ENCODE measurements at regions not wholly inside any gene's neighbourhood (a gene's known extent, or its start where the extent isn't known, plus 50 kb on each side); places are given as distances from the start of the nearest gene placed in this dataset.

GRCh38 chr2:126761981-126762878 is 106.3 kb downstream of the GYPC start:
- ChIA-PET CTCF (no interaction called here), POLR2A (no interaction called here)
- DNase-seq (ENCODE audit: low read depth) = no peak
- H3K4me3 ChIP-seq (ENCODE audit: low read depth, low read length) = no peak overlapping the region
- no peak for TF ChIP-seq CTCF (IDR thresholded peaks at IDR 0.05; ENCODE audit: insufficient read depth, low read depth, low read length)
- no peaks in the 10 kb centered on the region for H3K36me3 ChIP-seq (ENCODE audit: control insufficient read depth, insufficient read depth, low read length)
- no peaks in the 10 kb centered on the region for H3K27me3 ChIP-seq (ENCODE audit: control insufficient read depth, insufficient read depth, low read length)

GRCh38 chr2:126764686-126765265 is 108.8 kb downstream of the GYPC start:
- ChIA-PET CTCF (interaction anchor here (0.9 kb wide), 1 partner anchor 12 kb away, joined by 4 read pairs; no protein-coding TSS in a partner anchor), POLR2A (no interaction called here)
- no peak for TF ChIP-seq CTCF (IDR thresholded peaks at IDR 0.05; ENCODE audit: insufficient read depth, low read depth, low read length)
- H3K36me3 ChIP-seq (ENCODE audit: control insufficient read depth, insufficient read depth, low read length) = no peaks in the 10 kb centered on the region
- H3K4me3 ChIP-seq (ENCODE audit: low read depth, low read length) = no peak overlapping the region
- no peaks in the 10 kb centered on the region for H3K27me3 ChIP-seq (ENCODE audit: control insufficient read depth, insufficient read depth, low read length)
- DNase-seq (ENCODE audit: low read depth) = no peak

- DNase-seq (ENCODE audit: low read depth) = no peak
- Histone ChIP-seq H3K27me3 (ENCODE audit: control insufficient read depth, insufficient read depth, low read length) (no peaks in the 10 kb centered on the region), H3K4me3 (ENCODE audit: low read depth, low read length) (no peak overlapping the region), H3K36me3 (ENCODE audit: control insufficient read depth, insufficient read depth, low read length) (no peaks in the 10 kb centered on the region)
- TF ChIP-seq CTCF (IDR thresholded peaks at IDR 0.05; ENCODE audit: insufficient read depth, low read depth, low read length) = no peak
- CTCF ChIA-PET = interaction anchor here (0.9 kb wide), 1 partner anchor 11 kb away, joined by 4 read pairs; no protein-coding TSS in a partner anchor
- POLR2A ChIA-PET = no interaction called here
These were observed 109.4 kb downstream of the GYPC start for GRCh38 chr2:126765395-126765794.

- ChIA-PET CTCF (interaction anchor here (1.5 kb wide), 1 partner anchor 10 kb away, joined by 3 read pairs; no protein-coding TSS in a partner anchor), POLR2A (no interaction called here)
- Histone ChIP-seq H3K4me3 (ENCODE audit: low read depth, low read length) (no peak overlapping the region), H3K36me3 (ENCODE audit: control insufficient read depth, insufficient read depth, low read length) (no peaks in the 10 kb centered on the region), H3K27me3 (ENCODE audit: control insufficient read depth, insufficient read depth, low read length) (no peaks in the 10 kb centered on the region)
- no peak for DNase-seq (ENCODE audit: low read depth)
- no peak for TF ChIP-seq CTCF (IDR thresholded peaks at IDR 0.05; ENCODE audit: insufficient read depth, low read depth, low read length)
These were observed 110.5 kb downstream of the GYPC start for GRCh38 chr2:126766295-126766968.

GRCh38 chr2:126766969-126767296 is 111.0 kb downstream of the GYPC start:
- no peak for TF ChIP-seq CTCF (IDR thresholded peaks at IDR 0.05; ENCODE audit: insufficient read depth, low read depth, low read length)
- Histone ChIP-seq H3K36me3 (ENCODE audit: control insufficient read depth, insufficient read depth, low read length) (no peaks in the 10 kb centered on the region), H3K27me3 (ENCODE audit: control insufficient read depth, insufficient read depth, low read length) (no peaks in the 10 kb centered on the region), H3K4me3 (ENCODE audit: low read depth, low read length) (no peak overlapping the region)
- ChIA-PET CTCF (interaction anchor here (1.5 kb wide), 1 partner anchor 9 kb away, joined by 3 read pairs; no protein-coding TSS in a partner anchor), POLR2A (no interaction called here)
- DNase-seq (ENCODE audit: low read depth) = no peak
